ENCODE measurements at regions not wholly inside any gene's neighbourhood (a gene's known extent, or its start where the extent isn't known, plus 50 kb on each side); places are given as distances from the start of the nearest gene placed in this dataset.

DNA sequence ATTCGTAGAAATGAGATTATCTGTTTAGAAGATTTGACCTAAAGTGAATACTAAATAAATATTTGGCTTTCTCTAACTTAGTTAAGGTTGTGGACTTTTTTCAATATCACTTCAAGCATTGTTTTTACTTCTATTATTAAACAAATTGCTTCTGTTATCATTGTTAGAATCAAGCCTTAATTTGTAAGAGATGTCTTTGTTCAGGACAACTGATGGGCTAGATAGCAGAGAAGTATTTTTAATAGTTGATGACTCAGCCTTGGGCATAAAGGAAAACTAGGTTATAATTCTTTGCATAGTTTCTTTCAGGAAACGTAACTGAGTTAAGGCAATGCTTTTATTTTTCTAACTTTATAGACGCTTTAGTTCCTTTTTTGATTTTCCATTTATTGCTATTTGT is 128.8 kb upstream of the SMIM30 start:
- H3K4me1 ChIP-seq = no peaks in the 10 kb centered on the region
- no peak for TF ChIP-seq POLR2A (IDR thresholded peaks at IDR 0.05)
- no peak overlapping the region for H3K4me3 ChIP-seq
- H3K9me3 ChIP-seq = no peaks in the 10 kb centered on the region
- H3K27ac ChIP-seq = no peak overlapping the region
- intact Hi-C loops (cut with DNase I; ENCODE audit: low total_unique reads) = no loop called here
- no peak for DNase-seq
- no peaks in the 10 kb centered on the region for H3K27me3 ChIP-seq
- H3K36me3 ChIP-seq = no peaks in the 10 kb centered on the region

DNA sequence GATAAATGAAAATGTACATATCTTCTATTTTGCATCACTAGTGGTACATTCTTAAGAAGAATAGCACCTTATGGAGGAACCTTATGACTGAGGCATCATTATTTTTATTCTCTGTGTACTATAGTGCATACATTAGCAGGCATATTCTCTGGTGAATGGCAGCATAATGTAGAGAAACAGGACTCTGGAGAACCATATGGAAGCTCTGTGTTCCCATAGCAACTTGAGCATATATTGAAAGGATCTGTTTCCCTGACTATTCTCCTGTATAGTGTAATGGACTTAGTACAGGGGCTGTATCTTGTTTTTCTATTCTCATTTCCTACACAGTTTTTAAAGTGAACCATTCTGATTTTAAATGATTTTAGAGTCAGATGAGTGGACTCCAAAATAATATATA is 128.4 kb upstream of the SMIM30 start:
- Histone ChIP-seq H3K36me3 (no peaks in the 10 kb centered on the region), H3K4me3 (no peak overlapping the region), H3K27me3 (no peaks in the 10 kb centered on the region), H3K9me3 (no peaks in the 10 kb centered on the region), H3K4me1 (no peaks in the 10 kb centered on the region), H3K27ac (no peak overlapping the region)
- DNase-seq = no peak
- TF ChIP-seq POLR2A (IDR thresholded peaks at IDR 0.05) = no peak
- no peak for TF ChIP-seq CTCF (IDR thresholded peaks at IDR 0.05)
- intact Hi-C loops (cut with DNase I; ENCODE audit: low total_unique reads) = no loop called here

DNA sequence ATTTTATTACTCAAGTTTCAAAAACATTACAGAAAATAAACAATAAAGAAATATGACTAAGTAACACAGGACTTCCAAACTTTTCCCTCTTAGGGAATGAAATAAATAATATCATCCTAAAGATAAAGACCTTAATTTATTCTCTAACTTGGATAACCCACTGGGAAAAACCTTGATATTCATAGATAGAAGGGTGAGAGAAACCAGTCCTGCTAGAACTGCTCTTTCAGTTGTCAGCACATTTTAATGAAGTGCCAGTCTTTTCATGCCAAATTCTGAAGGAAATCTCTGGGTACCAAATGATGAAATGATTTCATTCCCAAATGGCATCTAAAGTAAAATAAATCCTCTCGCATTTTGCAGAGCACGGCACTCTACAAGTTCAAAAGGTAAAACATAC is 114.5 kb upstream of the SMIM30 start:
- Histone ChIP-seq H3K4me3 (no peak overlapping the region), H3K4me1 (no peaks in the 10 kb centered on the region), H3K27me3 (no peaks in the 10 kb centered on the region), H3K36me3 (no peaks in the 10 kb centered on the region), H3K27ac (no peak overlapping the region), H3K9me3 (no peaks in the 10 kb centered on the region)
- intact Hi-C loops (cut with DNase I; ENCODE audit: low total_unique reads) = no loop called here
- DNase-seq = no peak
- no peak for TF ChIP-seq POLR2A (IDR thresholded peaks at IDR 0.05)
- no peak for TF ChIP-seq CTCF (IDR thresholded peaks at IDR 0.05)

- intact Hi-C loops (cut with DNase I; ENCODE audit: low total_unique reads) = no loop called here
- no peak for TF ChIP-seq CTCF (IDR thresholded peaks at IDR 0.05)
- no peak for TF ChIP-seq POLR2A (IDR thresholded peaks at IDR 0.05)
Measured at GRCh38 chr7:113230691-113231090, 112.3 kb upstream of the SMIM30 start.

GRCh38 chr7:113217314-113217713 is 99.0 kb upstream of the SMIM30 start:
- intact Hi-C loops (cut with DNase I; ENCODE audit: low total_unique reads) = no loop called here
- Histone ChIP-seq H3K9me3 (no peaks in the 10 kb centered on the region), H3K4me1 (no peaks in the 10 kb centered on the region), H3K4me3 (no peak overlapping the region), H3K27ac (no peak overlapping the region), H3K36me3 (no peaks in the 10 kb centered on the region), H3K27me3 (no peaks in the 10 kb centered on the region)
- no peak for DNase-seq
- no peak for TF ChIP-seq CTCF (IDR thresholded peaks at IDR 0.05)
- TF ChIP-seq POLR2A (IDR thresholded peaks at IDR 0.05) = no peak

More at GRCh38 chr7:113230691-113231090, 112.3 kb upstream of the SMIM30 start:
- Histone ChIP-seq H3K27ac (no peak overlapping the region), H3K36me3 (no peaks in the 10 kb centered on the region), H3K4me1 (no peaks in the 10 kb centered on the region), H3K4me3 (no peak overlapping the region), H3K27me3 (no peaks in the 10 kb centered on the region), H3K9me3 (no peaks in the 10 kb centered on the region)
- DNase-seq = no peak

DNA sequence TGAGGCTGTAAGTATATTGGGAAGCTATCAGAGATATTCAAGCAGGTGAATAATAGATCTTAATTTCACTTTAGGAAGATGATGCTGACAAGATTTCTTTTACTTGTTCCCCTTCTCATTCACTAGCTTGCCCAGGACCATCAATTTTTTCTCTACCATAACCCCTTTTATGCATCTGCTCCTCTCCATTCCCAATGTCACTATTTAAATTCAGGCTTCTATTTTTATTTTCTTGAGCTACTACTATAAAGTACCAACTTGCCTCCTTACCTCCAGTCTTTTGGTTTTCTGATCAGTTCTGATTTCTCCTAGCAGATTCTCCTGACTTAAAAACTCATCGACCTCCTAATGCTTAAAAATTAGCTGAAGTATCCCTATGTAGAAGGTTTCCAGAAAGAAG is 97.7 kb upstream of the SMIM30 start:
- intact Hi-C loops (cut with DNase I; ENCODE audit: low total_unique reads) = no loop called here

More for the DNA sequence above, 97.7 kb upstream of the SMIM30 start:
- Histone ChIP-seq H3K4me3 (no peak overlapping the region), H3K4me1 (no peaks in the 10 kb centered on the region), H3K9me3 (no peaks in the 10 kb centered on the region), H3K36me3 (no peaks in the 10 kb centered on the region), H3K27ac (no peak overlapping the region), H3K27me3 (no peaks in the 10 kb centered on the region)
- DNase-seq = no peak
- TF ChIP-seq POLR2A (IDR thresholded peaks at IDR 0.05) = no peak
- TF ChIP-seq CTCF (IDR thresholded peaks at IDR 0.05) = no peak

All from uterus (tissue), 3 donors.